HG03565 (cell line): ENCODE measurements at regions not wholly inside any gene's neighbourhood (a gene's known extent, or its start where the extent isn't known, plus 50 kb on each side); places are given as distances from the start of the nearest gene placed in this dataset.

ENCODE experiments used
- ATAC-seq: cut with Tn5 transposase; IDR thresholded peaks from one replicate; pipeline ENCODE4 v1.9.1; 2021; ENCODE audit warnings: mild to moderate bottlenecking, moderate library complexity; ENCODE audit not compliant: unreplicated experiment

DNA sequence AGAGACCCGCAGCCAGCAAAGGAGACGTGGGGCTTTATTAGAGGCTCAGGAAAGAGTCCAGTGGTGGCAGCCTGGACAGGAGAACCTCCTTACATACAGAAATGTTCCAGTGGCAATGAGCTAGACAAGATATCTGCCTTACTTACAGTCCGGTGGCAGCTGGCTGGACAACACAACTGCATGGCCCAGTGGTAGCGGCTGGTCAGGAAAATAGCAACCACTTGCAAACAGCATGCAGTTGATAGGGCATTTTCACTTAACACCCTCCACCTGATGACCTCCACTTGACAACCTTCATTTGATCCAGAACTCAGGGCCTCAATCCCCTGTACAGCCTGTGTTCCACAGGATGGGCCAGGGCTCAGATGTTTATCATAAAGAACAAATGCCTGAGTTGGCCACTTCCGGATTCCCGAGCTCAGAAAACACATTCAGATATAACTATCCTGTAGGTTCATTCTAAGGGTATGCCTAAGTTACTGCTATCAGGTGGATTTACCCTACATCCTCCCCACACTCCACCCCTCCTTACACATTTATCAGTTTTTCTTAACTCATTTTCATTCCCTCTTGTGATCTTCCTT, 63.3 kb upstream of the ITPRID2 start:
- ATAC-seq = no peak

DNA sequence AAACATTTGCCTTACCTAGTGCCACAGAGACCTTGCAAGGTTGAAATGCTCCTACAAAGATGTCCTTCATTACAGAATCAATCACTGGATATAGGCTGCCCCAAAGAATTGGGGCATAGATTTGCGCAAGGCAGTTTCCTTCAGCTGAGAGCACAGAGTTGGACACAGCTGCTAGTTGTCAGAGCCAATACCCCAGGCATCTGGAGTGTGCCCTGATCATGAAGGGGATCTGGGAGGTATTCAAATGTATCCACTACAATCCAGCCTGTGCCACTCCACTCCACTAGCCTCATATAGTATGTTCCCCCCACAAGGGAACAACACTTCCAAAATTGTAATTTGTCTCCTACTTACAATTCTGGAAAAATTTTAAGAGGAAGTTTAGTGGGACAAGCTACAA, 62.3 kb upstream of the ITPRID2 start:
- no peak for ATAC-seq

DNA sequence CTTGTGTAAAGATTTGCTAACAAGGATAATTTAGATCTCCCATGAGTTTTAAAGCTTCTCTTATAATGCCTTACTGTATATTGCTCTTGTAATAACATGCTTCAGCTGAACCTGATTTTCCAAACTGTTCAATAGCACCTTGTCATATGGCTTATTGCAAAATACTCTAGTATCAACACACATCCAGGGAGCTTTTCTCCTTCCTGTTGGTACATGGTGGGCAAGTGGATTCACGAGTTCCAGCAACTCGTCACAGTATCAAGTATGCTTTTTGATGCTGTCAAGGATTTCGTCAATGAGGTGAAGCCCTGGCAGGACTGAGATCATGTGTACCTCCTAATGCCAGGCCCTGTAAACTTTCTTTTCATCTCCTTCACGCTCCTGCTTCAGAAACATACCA, 59.5 kb upstream of the ITPRID2 start:
- no peak for ATAC-seq

DNA sequence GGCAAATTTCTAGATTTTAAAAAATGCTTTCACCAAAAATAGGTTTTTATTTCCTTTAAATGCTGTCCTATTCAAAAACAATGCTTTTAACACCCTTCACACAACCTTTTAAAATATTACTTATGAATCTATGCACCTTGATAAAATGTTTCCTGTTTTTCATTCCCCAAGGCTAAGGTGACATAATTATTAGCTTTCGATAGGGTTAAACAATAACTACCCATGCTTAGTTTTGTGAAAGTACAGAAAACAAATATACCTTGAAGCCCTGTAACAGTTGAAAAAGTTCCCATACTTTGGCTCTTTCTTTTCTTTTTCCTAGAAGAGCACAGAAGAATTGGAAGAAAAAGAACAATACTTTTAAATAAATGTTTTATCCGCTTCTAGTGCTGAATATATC, 54.9 kb upstream of the ITPRID2 start:
- ATAC-seq = no peak

DNA sequence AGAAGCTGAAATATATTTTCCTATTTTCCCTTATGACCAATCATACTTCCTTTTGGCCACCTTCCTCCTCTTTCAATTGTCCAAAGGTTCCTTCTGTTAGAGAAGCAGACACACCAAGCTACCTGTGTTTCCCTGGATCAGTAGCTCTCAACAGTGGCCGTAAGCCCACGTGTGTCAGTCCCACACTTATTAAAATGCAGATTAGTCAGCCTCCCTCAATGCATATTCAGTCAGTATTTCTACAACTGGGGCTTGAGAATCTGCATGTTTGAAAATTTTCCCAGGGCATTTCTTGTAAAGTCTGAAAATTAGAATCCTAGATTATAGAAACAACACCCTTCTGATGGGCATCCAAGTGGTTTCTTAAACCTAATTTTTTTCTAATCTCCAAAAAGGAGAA, 54.0 kb upstream of the ITPRID2 start:
- ATAC-seq = no peak

DNA sequence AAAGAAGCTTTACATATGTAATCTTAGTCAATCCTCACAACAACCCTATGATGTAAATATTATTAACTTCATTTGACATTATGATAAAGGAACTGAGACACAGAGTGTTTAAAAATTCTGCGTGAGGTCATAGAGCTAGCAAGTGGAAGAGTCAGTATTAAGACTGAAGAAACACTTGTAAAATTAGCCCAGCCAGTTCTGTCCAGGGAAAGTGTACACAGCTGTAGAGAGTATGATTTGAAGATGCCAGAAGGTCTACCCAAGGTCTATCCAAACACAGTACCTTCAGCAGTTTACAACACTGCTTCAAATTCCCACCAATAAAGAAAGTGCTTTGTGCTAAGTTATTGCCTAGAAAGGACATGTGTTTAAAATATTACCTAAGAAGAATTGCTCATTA, 51.7 kb upstream of the ITPRID2 start:
- no peak for ATAC-seq

DNA sequence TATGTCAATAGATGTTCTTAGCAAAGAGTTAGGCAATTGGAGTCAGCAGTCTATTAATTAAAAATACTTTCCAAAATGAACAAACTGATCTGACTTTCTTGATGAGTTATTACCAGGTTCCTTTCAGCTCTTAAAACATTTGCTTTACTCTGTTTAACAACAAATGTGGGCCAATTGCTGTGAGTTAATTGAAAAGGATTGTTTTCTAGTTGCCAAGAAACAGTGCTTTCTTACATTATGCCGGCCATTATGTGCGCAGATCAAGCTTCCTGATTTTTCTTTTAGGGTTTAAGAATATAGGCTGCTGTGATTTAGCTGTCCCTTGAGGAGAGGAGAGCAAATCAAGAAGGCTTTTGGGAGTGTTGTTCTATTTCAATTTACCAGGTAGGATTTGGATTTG, 50.5 kb upstream of the ITPRID2 start:
- ATAC-seq = no peak
